IMR-90 (cell line): ENCODE measurements at regions not wholly inside any gene's neighbourhood (a gene's known extent, or its start where the extent isn't known, plus 50 kb on each side); places are given as distances from the start of the nearest gene placed in this dataset.

ENCODE experiments used
- ATAC-seq: fragments of 200-7000 bp; cut with Tn5 transposase; 2 replicates; pipeline ENCODE4 v1.9.1; 2020; ENCODE audit warnings: low read depth, mild to moderate bottlenecking, moderate library complexity
- BruUV-seq: library from RNA; stranded (reverse); fragments of 400-500 nt; replicated peaks from 2 replicates; lab custom pipeline; 2021; lab: Mats Ljungman, UMichigan
- CTCF ChIA-PET: fragments of 300-600 bp; formaldehyde crosslinking; extraction: SDS; loops from one replicate; lab custom pipeline; 2021; ENCODE audit warnings: antibody characterized with exemption; lab: Yijun Ruan, JAX
- POLR2A ChIA-PET: fragments of 300-600 bp; sonication (Branson Sonifier 250); formaldehyde crosslinking; loops from one replicate; lab custom pipeline; 2022; ENCODE audit warnings: antibody characterized with exemption; ENCODE audit not compliant: unreplicated experiment; lab: Charles Lee
- DNase-seq: peaks from one replicate; pipeline ENCODE4 v3.0.0; 2013
- H2AFZ ChIP-seq: replicated peaks from 2 replicates; pipeline ENCODE3; 2013; ENCODE audit warnings: low read length, mild to moderate bottlenecking; ENCODE audit not compliant: poor library complexity
- H2AK5ac ChIP-seq: 2 replicates; pipeline ENCODE4 v1.6.1; 2013; ENCODE audit warnings: low read depth, low read length, inconsistent platforms
- H2AK9ac ChIP-seq: replicated peaks from 2 replicates; pipeline ENCODE3; 2013; ENCODE audit warnings: mild to moderate bottlenecking, low read depth, low read length, moderate library complexity; ENCODE audit not compliant: poor library complexity
- H2BK120ac ChIP-seq: 2 replicates; pipeline ENCODE4 v1.6.1; 2013; ENCODE audit warnings: low read depth, low read length, inconsistent platforms
- H2BK15ac ChIP-seq: 3 replicates; pipeline ENCODE4 v1.6.1; 2013; ENCODE audit warnings: low read depth, low read length, inconsistent platforms
- H2BK20ac ChIP-seq: 2 replicates; pipeline ENCODE4 v1.6.1; 2013; ENCODE audit warnings: low read depth, mild to moderate bottlenecking, inconsistent platforms, low read length, moderate library complexity
- H2BK5ac ChIP-seq: 2 replicates; pipeline ENCODE4 v1.6.1; 2013; ENCODE audit warnings: mild to moderate bottlenecking, low read depth, low read length, inconsistent platforms; ENCODE audit not compliant: poor library complexity, severe bottlenecking
- H3K14ac ChIP-seq: replicated peaks from 2 replicates; pipeline ENCODE4 v1.6.1; 2013; ENCODE audit warnings: low read depth, low read length, inconsistent platforms
- H3K18ac ChIP-seq: 2 replicates; pipeline ENCODE4 v1.6.1; 2013; ENCODE audit warnings: low read depth, low read length, control low read depth
- H3K23ac ChIP-seq: 2 replicates; pipeline ENCODE4 v1.6.1; 2013; ENCODE audit warnings: low read depth, low read length, inconsistent platforms
- H3K27ac ChIP-seq: 2 replicates; pipeline ENCODE4 v1.5.1; 2013; ENCODE audit warnings: mild to moderate bottlenecking, control low read depth, low read length; ENCODE audit not compliant: insufficient read depth
- H3K27me3 ChIP-seq: 2 replicates; pipeline ENCODE4 v1.6.1; 2013; ENCODE audit warnings: low read length; ENCODE audit not compliant: control insufficient read depth, insufficient read depth
- H3K36me3 ChIP-seq: 2 replicates; pipeline ENCODE4 v1.6.1; 2013; ENCODE audit warnings: low read length, mixed read lengths; ENCODE audit not compliant: control insufficient read depth, insufficient read depth
- H3K4ac ChIP-seq: 2 replicates; pipeline ENCODE4 v1.6.1; 2013; ENCODE audit warnings: low read depth, low read length, inconsistent platforms
- H3K4me1 ChIP-seq: 2 replicates; pipeline ENCODE4 v1.6.1; 2013; ENCODE audit warnings: low read length, mixed read lengths; ENCODE audit not compliant: control insufficient read depth, insufficient read depth
- H3K4me2 ChIP-seq: 2 replicates; pipeline ENCODE4 v1.6.1; 2013; ENCODE audit warnings: low read depth, mild to moderate bottlenecking, control low read depth, low read length, moderate library complexity
- H3K4me3 ChIP-seq: 2 replicates; pipeline ENCODE4 v1.5.1; 2013; ENCODE audit warnings: low read depth, mild to moderate bottlenecking, control low read depth, low read length, moderate library complexity; ENCODE audit not compliant: insufficient read depth
- H3K56ac ChIP-seq: 2 replicates; pipeline ENCODE4 v1.6.1; 2013; ENCODE audit warnings: low read length, inconsistent platforms; ENCODE audit not compliant: insufficient read depth; ENCODE audit errors: extremely low read depth
- H3K79me1 ChIP-seq, 2 experiments: 2 replicates each; pipeline ENCODE4 v1.6.1; 2013; ENCODE audit warnings: low read length in 2 of 2, inconsistent platforms in 1 of 2, low read depth in 1 of 2
- H3K9ac ChIP-seq: 2 replicates; pipeline ENCODE4 v1.6.1; 2013; ENCODE audit warnings: low read depth, low read length, control low read depth
- H3K9me1 ChIP-seq: 2 replicates; pipeline ENCODE4 v1.6.1; 2013; ENCODE audit warnings: low read length, inconsistent platforms; ENCODE audit not compliant: insufficient read depth
- H3K9me3 ChIP-seq: 2 replicates; pipeline ENCODE4 v1.6.1; 2013; ENCODE audit warnings: low read length; ENCODE audit not compliant: control insufficient read depth, insufficient read depth
- H4K20me1 ChIP-seq: 2 replicates; pipeline ENCODE4 v1.6.1; 2013; ENCODE audit warnings: low read length, inconsistent platforms; ENCODE audit not compliant: insufficient read depth
- H4K5ac ChIP-seq: 2 replicates; pipeline ENCODE4 v1.6.1; 2013; ENCODE audit warnings: mild to moderate bottlenecking, low read depth, low read length, control low read depth
- H4K8ac ChIP-seq, 2 experiments: 2 replicates each; pipeline ENCODE4 v1.6.1; 2013; ENCODE audit warnings: low read depth in 2 of 2, low read length in 2 of 2, control low read depth in 1 of 2, inconsistent platforms in 1 of 2
- H4K91ac ChIP-seq: 2 replicates; pipeline ENCODE4 v1.6.1; 2013; ENCODE audit warnings: low read depth, low read length, inconsistent platforms; ENCODE audit not compliant: insufficient read depth
- BHLHE40 ChIP-seq: fragments of 150-350 bp; IDR thresholded peaks from 2 replicates; pipeline ENCODE4 v1.6.1; 2016; ENCODE audit warnings: mild to moderate bottlenecking, low read depth, low read length
- CEBPB ChIP-seq: IDR thresholded peaks from 2 replicates; pipeline ENCODE4 v1.6.1; 2012; ENCODE audit warnings: low read depth, low read length, improper control_type of control experiment
- CHD1 ChIP-seq: IDR thresholded peaks from 2 replicates; pipeline ENCODE4 v1.6.1; 2012; ENCODE audit warnings: low read depth, low read length, improper control_type of control experiment
- MXI1 ChIP-seq: IDR thresholded peaks from 2 replicates; pipeline ENCODE4 v1.6.1; 2012; ENCODE audit warnings: low read depth, mild to moderate bottlenecking, low read length, moderate library complexity, borderline replicate concordance
- NFE2L2 ChIP-seq: fragments of 150-350 bp; IDR thresholded peaks from 2 replicates; pipeline ENCODE4 v1.6.1; 2016; ENCODE audit warnings: low read depth, mild to moderate bottlenecking, low read length
- POLR2A ChIP-seq: IDR thresholded peaks from 2 replicates; pipeline ENCODE4 v1.6.1; 2012; ENCODE audit warnings: mild to moderate bottlenecking, low read depth, low read length
- RAD21 ChIP-seq: IDR thresholded peaks from 2 replicates; pipeline ENCODE4 v1.6.1; 2012; ENCODE audit warnings: low read length, improper control_type of control experiment
- RCOR1 ChIP-seq: IDR thresholded peaks from 2 replicates; pipeline ENCODE4 v1.6.1; 2012; ENCODE audit warnings: mild to moderate bottlenecking, low read length, improper control_type of control experiment; ENCODE audit not compliant: insufficient replicate concordance
- RFX5 ChIP-seq: IDR thresholded peaks from 2 replicates; pipeline ENCODE4 v1.8.0; 2012; ENCODE audit warnings: low read depth, mild to moderate bottlenecking, low read length, moderate library complexity
- SMC3 ChIP-seq: fragments of 150-350 bp; IDR thresholded peaks from 2 replicates; pipeline ENCODE4 v1.6.1; 2016; ENCODE audit warnings: low read depth, mild to moderate bottlenecking, antibody characterized with exemption, low read length, moderate library complexity
- WGBS, 2 experiments: methylation state at CpG; one replicate each; pipeline versions ENCODE4 v1.1.5 to v1.1.7; 2013; ENCODE audit warnings: missing lambda C conversion rate in 2 of 2; ENCODE audit not compliant: insufficient read length in 1 of 2; ENCODE audit errors: extremely low coverage in 2 of 2; 5-methylcytosine and 5-hydroxymethylcytosine counted together
- dilution Hi-C: fragments of 300-500 bp; cut with HindIII; formaldehyde crosslinking; loops from one replicate; pipeline ENCODE4 v1.14.3; 2018; ENCODE audit warnings: low sequenced_read_pairs; ENCODE audit not compliant: unreplicated experiment
- in situ Hi-C: fragments of 300-500 bp; cut with MboI; formaldehyde crosslinking; loops from 3 replicates; pipeline ENCODE4 v1.14.3; 2019; ENCODE audit warnings: low sequenced_read_pairs, inconsistent platforms, mixed read lengths
- intact Hi-C: fragments of 100-400 bp; cut with micrococcal nuclease; formaldehyde crosslinking; loops from 2 replicates; pipeline ENCODE4 v1.10.0; 2022
- TF ChIP-seq, protein P1 (sequence below): fragments of 150-350 bp; IDR thresholded peaks from 2 replicates; pipeline ENCODE4 v1.6.1; 2016; ENCODE audit warnings: low read depth, mild to moderate bottlenecking, low read length, moderate library complexity, borderline replicate concordance

DNA sequence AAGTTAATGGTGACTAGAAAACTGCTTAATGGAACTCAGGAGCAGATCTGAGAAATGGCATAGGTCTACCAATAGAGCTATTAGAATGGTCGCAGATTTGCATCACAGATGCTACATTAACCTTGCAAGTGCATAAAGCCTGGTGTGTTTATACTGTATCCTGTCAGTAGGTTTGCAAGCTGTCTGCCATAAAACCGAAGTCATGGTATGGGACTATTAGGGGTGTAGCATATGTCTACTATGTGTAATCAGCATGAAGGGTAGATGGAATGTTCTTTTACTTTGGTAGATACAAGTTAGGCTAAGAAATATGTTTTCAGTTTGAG lies 574.2 kb upstream of the ADGRL2 start:
- no peak overlapping the region for H3K27ac ChIP-seq
- no peaks in the 10 kb centered on the region for H3K4me1 ChIP-seq
- H4K91ac ChIP-seq: no peak overlapping the region
- no peak overlapping the region for H2AFZ ChIP-seq
- intact Hi-C loops: no loop called here
- H2BK5ac ChIP-seq: no peak overlapping the region
- DNase-seq: no peak
- H2AK9ac ChIP-seq: no peak overlapping the region
- H4K8ac ChIP-seq: no peak overlapping the region
- no peak overlapping the region for H2BK15ac ChIP-seq
- ChIA-PET CTCF (interaction anchor here (1.0 kb wide), 1 partner anchor 12 kb away, joined by 3 read pairs; no protein-coding TSS in a partner anchor), POLR2A (no interaction called here)
- H3K14ac ChIP-seq: no peak overlapping the region
- ATAC-seq: no peak
- no peaks in the 10 kb centered on the region for H3K9me3 ChIP-seq
- H4K5ac ChIP-seq: no peak overlapping the region
- no peak overlapping the region for H3K4ac ChIP-seq
- H3K23ac ChIP-seq: no peak overlapping the region
- H2AK5ac ChIP-seq: no peak overlapping the region
- no peak overlapping the region for H3K9ac ChIP-seq
- no peak overlapping the region for H3K56ac ChIP-seq
- dilution Hi-C loops: no loop called here
- no peak overlapping the region for H2BK20ac ChIP-seq
- 50% methylated on average over 1 of the region's 2 CpGs; no CpG with 5 or more reads in 1 of the 2 experiments for WGBS, 2 experiments
- in situ Hi-C loops: no loop called here
- no peaks in the 10 kb centered on the region for H4K20me1 ChIP-seq
- H3K4me2 ChIP-seq: no peak overlapping the region
- H3K18ac ChIP-seq: no peak overlapping the region
- H3K4me3 ChIP-seq: no peak overlapping the region
- BruUV-seq: no TSS peak
- no peak overlapping the region for H2BK120ac ChIP-seq
- H3K36me3 ChIP-seq: no peaks in the 10 kb centered on the region
- TF ChIP-seq SMC3 (no peak), CEBPB (no peak), POLR2A (no peak), CHD1 (no peak), MXI1 (no peak), BHLHE40 (no peak), NFE2L2 (no peak), RAD21 (no peak), RCOR1 (no peak), RFX5 (no peak)
- TF ChIP-seq, protein P1, sequence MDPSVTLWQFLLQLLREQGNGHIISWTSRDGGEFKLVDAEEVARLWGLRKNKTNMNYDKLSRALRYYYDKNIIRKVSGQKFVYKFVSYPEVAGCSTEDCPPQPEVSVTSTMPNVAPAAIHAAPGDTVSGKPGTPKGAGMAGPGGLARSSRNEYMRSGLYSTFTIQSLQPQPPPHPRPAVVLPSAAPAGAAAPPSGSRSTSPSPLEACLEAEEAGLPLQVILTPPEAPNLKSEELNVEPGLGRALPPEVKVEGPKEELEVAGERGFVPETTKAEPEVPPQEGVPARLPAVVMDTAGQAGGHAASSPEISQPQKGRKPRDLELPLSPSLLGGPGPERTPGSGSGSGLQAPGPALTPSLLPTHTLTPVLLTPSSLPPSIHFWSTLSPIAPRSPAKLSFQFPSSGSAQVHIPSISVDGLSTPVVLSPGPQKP: no peak
- H3K79me1 ChIP-seq: no peaks in the 10 kb centered on the region
- no peaks in the 10 kb centered on the region for H3K27me3 ChIP-seq
- H3K9me1 ChIP-seq: 0 out of 2 replicates have a peak, but pooled peaks cover 1% of the 10 kb centered on the region
